ENCODE measurements at regions not wholly inside any gene's neighbourhood (a gene's known extent, or its start where the extent isn't known, plus 50 kb on each side); places are given as distances from the start of the nearest gene placed in this dataset.

DNA sequence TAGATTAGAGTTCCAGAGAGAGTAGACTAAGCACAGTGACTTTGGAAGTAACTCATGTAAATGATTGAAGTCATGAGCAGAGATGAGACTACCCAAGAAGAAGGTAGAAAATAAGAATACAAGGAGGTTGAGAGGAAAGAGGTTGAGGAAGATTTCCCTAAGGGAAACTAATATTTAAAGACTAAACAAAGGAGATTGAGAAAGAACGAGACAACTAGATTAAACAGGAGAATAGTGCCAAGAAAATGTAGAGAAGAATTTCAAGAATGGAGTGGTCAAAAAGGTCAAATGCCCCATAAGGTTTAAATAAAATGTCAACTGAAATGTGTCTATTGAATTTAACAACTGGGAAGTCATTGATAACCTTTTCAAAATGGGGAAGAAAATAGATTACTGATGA is 59.0 kb downstream of the RPS29 start:
- DNase-seq: no peak

DNA sequence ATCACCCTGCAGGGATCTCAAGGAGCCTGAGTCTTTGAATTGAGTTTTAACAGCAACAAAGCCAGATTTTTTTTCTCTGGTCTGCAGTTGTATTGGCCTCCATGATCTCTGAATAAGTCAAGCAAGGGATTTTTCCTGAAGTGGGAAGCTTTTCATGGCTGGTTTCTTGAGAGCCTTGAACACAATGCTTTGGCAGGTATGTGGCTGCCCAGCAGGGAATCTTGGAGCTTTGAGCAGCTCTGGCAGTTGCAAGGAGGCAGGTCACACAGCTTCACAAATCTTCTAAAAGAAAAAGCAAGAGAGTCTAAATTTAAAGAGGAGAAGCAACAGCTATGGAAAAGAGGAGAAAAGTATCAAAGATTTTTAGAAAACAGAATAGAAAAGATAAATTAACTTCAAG is 60.1 kb downstream of the RPS29 start:
- DNase-seq: no peak

GRCh38 chr14:49516286-49516685 is 69.9 kb downstream of the RPS29 start:
- DNase-seq: no peak

- DNase-seq: no peak
These were observed 73.6 kb downstream of the RPS29 start for GRCh38 chr14:49512571-49512970.

GRCh38 chr14:49512147-49512551 is 74.0 kb downstream of the RPS29 start:
- no peak for DNase-seq

- DNase-seq: no peak
These were observed 78.1 kb downstream of the RPS29 start for GRCh38 chr14:49508124-49508523.

- no peak for DNase-seq
These were observed 79.5 kb downstream of the RPS29 start for GRCh38 chr14:49506650-49507049.

DNA sequence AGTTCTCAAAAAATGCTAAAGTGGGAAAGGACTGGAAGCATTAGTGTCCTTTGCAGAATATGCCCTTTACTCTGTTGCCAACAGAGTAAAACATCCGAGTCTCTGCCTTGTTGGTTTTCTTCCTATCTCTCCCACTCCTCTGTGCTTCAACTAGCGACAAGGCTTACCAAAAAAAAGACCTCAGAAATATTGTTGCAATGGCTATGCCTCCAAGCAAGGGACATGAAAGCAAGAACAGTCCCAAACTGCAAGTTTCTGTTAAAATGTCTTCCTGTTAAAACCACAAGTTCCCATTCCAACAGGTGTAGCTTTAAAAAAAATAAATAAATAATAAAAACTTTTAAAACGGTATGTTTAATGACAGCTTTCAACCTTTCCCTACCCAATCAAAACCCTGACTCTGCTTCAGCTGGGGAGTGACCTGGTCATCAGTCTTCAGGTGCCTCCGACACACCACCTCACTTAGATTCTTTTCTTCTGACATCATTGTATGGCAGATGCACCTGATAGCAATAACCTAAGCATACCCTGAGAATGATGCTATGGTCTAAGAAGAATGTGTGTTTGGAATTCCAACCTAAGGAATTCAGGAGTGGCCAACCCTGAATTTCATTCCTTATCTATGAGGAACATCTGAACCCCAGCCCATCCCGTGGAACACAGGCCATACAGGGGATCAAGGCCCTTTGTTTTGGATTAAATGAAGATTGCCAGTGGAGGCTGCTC is 81.0 kb downstream of the RPS29 start:
- no peak for DNase-seq

- DNase-seq: peak; percentile 2 to 64
These were observed 88.3 kb downstream of the RPS29 start for GRCh38 chr14:49497725-49498348.

DNA sequence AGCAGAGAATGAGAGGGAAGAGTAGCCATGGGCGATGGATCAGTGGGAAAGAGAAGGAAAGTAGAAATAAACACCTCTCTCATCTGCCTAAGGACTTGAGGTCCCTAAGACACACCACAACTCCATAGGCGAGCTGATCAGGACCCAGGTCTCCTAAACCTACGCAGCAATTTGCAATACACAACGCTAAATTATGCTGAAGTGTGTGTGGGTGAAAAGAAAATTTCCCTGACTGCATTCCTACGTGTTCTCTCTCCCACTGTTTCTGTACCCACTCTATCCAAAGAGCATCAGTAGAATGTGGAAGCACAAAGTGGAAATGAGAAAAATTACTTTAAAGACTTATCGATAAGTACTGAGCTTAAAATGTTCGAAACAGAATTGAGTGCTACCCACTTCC is 88.9 kb downstream of the RPS29 start:
- DNase-seq: no peak

- DNase-seq: no peak
These were observed 91.3 kb downstream of the RPS29 start for GRCh38 chr14:49494836-49495235.

DNA sequence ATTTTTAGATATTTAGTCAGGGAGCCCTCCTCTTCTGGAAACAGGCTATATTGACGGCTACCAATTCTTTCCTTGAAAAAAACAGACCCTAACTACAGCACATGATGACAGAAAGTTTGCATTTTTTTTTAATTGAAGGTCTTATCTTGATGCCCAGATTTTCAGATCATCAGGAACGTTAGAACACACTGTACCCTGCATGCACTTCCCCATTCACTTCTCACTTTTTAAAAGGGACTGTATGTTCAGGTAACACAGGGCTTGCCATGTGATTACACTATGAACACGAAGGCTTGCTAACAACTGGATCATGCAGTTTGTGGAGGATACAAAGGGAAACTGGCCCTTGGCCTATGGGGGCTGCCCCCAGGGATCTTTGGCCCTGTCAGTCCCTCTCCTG is 92.6 kb downstream of the RPS29 start:
- no peak for DNase-seq

- DNase-seq: no peak
These were observed 94.0 kb downstream of the RPS29 start for GRCh38 chr14:49492151-49492550.

DNA sequence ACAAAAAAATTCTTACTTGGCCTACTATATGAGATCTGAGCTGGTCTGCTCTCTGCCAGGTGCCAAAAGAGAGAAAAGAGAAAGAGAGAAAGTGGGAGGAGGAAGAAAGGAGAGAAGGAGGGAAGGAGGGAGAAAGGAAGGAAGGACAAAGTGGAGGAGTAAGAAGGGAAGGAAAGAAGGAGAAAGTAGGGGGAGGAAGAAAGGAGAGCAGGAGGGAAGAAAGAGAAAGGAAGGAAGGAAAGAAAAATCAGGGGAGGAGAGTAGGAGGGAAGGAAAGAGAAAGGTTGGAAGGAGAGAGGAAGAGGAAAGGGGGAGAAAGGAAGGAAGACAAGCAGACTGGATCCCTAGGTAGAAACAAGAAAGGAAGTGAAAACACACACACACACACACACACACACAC is 96.8 kb downstream of the RPS29 start:
- DNase-seq: no peak

- DNase-seq: no peak
These were observed 98.9 kb downstream of the RPS29 start for GRCh38 chr14:49487238-49487637.

- DNase-seq: no peak
These were observed 100.9 kb downstream of the RPS29 start for GRCh38 chr14:49485290-49485689.

GRCh38 chr14:49484180-49484579 is 102.0 kb downstream of the RPS29 start:
- DNase-seq: no peak

- no peak for DNase-seq
These were observed 102.9 kb downstream of the RPS29 start for GRCh38 chr14:49483268-49483667.

DNA sequence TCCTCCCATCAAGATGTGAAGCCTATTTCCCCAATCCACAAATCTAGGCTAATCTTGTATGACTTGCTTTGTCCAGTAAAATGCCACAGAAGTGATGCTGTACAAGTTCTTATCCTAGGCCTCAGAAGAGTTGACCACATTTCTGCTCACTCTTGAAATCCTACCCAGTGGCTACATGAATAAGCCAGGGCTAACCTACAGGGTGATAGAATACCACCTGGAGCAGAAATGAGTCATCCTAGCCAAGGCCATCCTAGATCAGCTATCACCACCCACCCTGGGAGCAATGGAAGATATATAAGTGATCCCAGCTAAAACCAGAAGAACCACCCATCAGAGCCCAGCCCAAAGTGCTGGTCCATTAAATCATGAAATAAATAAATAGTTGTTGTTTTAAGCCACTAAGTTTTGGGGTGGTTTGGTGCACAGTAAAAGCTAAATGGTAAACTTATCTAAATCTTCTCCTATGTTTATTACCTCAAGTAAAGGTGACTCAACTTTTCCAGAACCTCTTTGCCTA is 105.1 kb downstream of the RPS29 start:
- no peak for DNase-seq

- DNase-seq: no peak
These were observed 106.0 kb downstream of the RPS29 start for GRCh38 chr14:49480053-49480760.

DNA sequence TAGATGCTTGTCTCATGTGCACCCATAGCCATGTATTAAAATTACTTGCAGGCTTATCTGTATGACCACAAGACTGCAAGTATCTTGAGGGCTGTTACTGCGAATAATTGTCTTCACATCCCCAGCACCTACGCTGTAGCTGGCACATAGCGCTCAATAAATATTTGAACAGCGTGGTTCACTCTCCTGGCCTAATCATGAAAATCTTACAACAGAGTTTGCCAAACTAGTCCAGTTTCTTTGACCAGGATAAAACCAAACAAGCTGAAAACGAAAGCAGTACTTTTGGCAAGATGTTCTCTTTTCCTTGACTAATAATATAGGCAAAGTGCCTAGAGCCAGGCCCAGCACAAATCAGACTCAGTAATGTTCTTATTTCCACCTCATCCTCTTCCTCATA is 106.7 kb downstream of the RPS29 start:
- no peak for DNase-seq

DNA sequence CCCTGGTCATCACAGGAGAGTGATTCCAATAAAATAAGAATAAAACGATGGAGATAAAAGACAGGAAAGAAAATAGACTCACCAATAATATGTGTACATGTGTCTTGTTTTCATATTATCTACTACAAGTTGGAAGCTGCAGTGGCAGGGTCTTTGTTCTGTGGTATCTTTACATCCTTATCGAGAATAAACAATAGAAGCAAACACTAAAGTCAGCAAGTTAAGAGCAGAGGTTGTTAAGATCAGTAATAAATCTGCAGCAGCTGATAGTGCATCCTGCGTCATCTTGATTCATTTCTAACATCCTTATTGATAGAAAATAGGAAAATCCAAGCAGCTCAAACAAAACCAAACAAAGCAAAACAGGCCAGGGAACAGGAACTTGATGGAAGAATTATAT is 107.4 kb downstream of the RPS29 start:
- no peak for DNase-seq

GRCh38 chr14:49467091-49467490 is 119.1 kb downstream of the RPS29 start:
- DNase-seq: no peak

DNA sequence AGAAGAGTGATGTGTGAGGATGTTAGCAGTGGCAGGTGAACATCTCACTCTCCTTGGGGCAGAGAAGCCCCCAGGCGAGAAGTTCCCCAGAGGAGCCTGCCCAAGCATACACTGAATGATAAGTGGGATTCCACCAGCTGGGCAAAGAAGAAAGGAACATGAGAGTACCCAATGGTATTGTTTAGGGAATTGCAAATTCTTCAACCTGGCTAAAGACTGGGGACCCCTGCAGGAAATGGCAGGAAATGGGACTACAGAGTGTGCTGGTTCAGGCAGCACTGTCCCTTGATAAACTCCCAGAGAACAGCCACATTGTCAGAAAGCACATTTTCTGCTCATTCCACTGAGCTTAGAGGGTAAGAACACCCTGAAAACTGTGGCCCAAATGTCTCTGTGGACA is 121.3 kb downstream of the RPS29 start:
- DNase-seq: no peak

Data from CD4-positive, alpha-beta T cell treated with Interferon alpha-2 for 1 hour (primary cell).